ENCODE measurements at regions not wholly inside any gene's neighbourhood (a gene's known extent, or its start where the extent isn't known, plus 50 kb on each side); places are given as distances from the start of the nearest gene placed in this dataset.
"Not testable (repeated sequence)": the region's sequence is repeated elsewhere in the genome, so short reads cannot be mapped to it uniquely, and the experiment has no call there.

DNA sequence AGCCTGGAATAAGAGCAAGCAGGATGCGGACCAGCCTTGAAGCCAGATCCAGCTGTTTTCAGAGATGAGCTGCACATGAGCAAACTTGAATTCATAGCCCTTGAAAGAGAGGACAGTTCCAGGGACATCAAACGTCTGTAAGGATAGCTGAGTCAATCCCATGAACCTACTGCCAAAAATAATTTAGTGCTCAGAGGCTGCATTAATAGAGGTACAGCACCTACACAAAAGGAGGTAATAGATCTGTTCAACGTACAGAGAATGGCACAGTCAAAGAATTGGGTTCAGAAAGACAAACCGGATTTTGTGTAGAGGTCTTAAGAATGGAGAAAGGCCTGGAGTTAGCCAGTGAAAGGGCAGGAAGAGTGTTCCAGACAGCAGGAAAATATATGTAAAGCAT lies 110.8 kb upstream of the ZC3H12A start:
- H3K27me3 ChIP-seq (ENCODE audit: control insufficient read depth in 2 of 2, insufficient read depth in 2 of 2, low read length in 2 of 2), result no peaks in the 10 kb centered on the region
- H3K9me1 ChIP-seq (replicated peaks; ENCODE audit: control insufficient read depth, extremely low read depth, insufficient read depth, low read length), result no peaks in the 10 kb centered on the region
- BruUV-seq (replicated peaks), result no TSS peak
- DNase-seq (ENCODE audit: low read depth, low spot score) (no peak), FAIRE-seq (no peak)
- H3K27ac ChIP-seq (ENCODE audit: insufficient read depth, low read depth, low read length), result no peak overlapping the region
- POLR2A ChIA-PET, result no interaction called here
- H3K4me3 ChIP-seq (replicated peaks in 1 of 3; ENCODE audit: insufficient read depth in 1 of 3, low read depth in 1 of 3, low read length in 3 of 3), result no peak overlapping the region
- TF ChIP-seq, protein P1, sequence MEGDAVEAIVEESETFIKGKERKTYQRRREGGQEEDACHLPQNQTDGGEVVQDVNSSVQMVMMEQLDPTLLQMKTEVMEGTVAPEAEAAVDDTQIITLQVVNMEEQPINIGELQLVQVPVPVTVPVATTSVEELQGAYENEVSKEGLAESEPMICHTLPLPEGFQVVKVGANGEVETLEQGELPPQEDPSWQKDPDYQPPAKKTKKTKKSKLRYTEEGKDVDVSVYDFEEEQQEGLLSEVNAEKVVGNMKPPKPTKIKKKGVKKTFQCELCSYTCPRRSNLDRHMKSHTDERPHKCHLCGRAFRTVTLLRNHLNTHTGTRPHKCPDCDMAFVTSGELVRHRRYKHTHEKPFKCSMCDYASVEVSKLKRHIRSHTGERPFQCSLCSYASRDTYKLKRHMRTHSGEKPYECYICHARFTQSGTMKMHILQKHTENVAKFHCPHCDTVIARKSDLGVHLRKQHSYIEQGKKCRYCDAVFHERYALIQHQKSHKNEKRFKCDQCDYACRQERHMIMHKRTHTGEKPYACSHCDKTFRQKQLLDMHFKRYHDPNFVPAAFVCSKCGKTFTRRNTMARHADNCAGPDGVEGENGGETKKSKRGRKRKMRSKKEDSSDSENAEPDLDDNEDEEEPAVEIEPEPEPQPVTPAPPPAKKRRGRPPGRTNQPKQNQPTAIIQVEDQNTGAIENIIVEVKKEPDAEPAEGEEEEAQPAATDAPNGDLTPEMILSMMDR (IDR thresholded peaks at IDR 0.05; ENCODE audit: extremely low read depth in 1 of 2, insufficient read depth in 1 of 2, low read depth in 1 of 2, low read length in 2 of 2), result no peak
- no peak for TF ChIP-seq POLR2A (IDR thresholded peaks at IDR 0.05; ENCODE audit: low read depth, low read length)
- no peak for TF ChIP-seq MYC (IDR thresholded peaks at IDR 0.05; ENCODE audit: low read depth, low read length)
- no peak for TF ChIP-seq JUN (IDR thresholded peaks at IDR 0.05; ENCODE audit: borderline replicate concordance, insufficient read depth, insufficient read length, low read depth)
- TF ChIP-seq EZH2 (IDR thresholded peaks at IDR 0.05; ENCODE audit: borderline replicate concordance, low read depth, low read length, severe bottlenecking), result no peak
- no peak for TF ChIP-seq FOS (IDR thresholded peaks at IDR 0.05; ENCODE audit: borderline replicate concordance, insufficient read depth, low read length)
- TF ChIP-seq, protein P2, sequence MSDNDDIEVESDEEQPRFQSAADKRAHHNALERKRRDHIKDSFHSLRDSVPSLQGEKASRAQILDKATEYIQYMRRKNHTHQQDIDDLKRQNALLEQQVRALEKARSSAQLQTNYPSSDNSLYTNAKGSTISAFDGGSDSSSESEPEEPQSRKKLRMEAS (IDR thresholded peaks at IDR 0.05; ENCODE audit: insufficient read depth, insufficient read length), result no peak
- no peak for TF ChIP-seq POLR2AphosphoS5 (IDR thresholded peaks at IDR 0.05; ENCODE audit: insufficient read depth, low read depth, low read length)
- no peak for TF ChIP-seq GATA2 (IDR thresholded peaks at IDR 0.05; ENCODE audit: insufficient read depth, insufficient read length, low read depth, low read length)
- no peaks in the 10 kb centered on the region for H3K79me2 ChIP-seq (ENCODE audit: control insufficient read depth, insufficient read depth, low read length)
- H2AFZ ChIP-seq (ENCODE audit: low read depth, low read length), result no peak overlapping the region
- intact Hi-C loops (cut with micrococcal nuclease), result no loop called here
- no peaks in the 10 kb centered on the region for H3K9me3 ChIP-seq (replicated peaks; ENCODE audit: control insufficient read depth, insufficient read depth, low read length)
- CTCF ChIA-PET, result interaction anchor here (0.7 kb wide), 1 partner anchor 18 kb away, joined by 3 read pairs; no protein-coding TSS in a partner anchor
- dilution Hi-C loops (cut with MboI; ENCODE audit: extremely low pct_ligation_motif_present, low sequenced_read_pairs), result no loop called here
- no peaks in the 10 kb centered on the region for H3K36me3 ChIP-seq (ENCODE audit: control insufficient read depth in 2 of 2, extremely low read depth in 1 of 2, insufficient read depth in 2 of 2, low read length in 2 of 2)
- H4K20me1 ChIP-seq (replicated peaks; ENCODE audit: control insufficient read depth, extremely low read depth, insufficient read depth, low read length), result no peaks in the 10 kb centered on the region
- no peak overlapping the region for H3K9ac ChIP-seq (replicated peaks; ENCODE audit: extremely low read depth, insufficient read depth, low read length)
- no peaks in the 10 kb centered on the region for H3K4me1 ChIP-seq (ENCODE audit: control insufficient read depth, extremely low read depth, insufficient read depth, low read length)
- H3K4me2 ChIP-seq (ENCODE audit: insufficient read depth, low read length), result no peak overlapping the region

DNA sequence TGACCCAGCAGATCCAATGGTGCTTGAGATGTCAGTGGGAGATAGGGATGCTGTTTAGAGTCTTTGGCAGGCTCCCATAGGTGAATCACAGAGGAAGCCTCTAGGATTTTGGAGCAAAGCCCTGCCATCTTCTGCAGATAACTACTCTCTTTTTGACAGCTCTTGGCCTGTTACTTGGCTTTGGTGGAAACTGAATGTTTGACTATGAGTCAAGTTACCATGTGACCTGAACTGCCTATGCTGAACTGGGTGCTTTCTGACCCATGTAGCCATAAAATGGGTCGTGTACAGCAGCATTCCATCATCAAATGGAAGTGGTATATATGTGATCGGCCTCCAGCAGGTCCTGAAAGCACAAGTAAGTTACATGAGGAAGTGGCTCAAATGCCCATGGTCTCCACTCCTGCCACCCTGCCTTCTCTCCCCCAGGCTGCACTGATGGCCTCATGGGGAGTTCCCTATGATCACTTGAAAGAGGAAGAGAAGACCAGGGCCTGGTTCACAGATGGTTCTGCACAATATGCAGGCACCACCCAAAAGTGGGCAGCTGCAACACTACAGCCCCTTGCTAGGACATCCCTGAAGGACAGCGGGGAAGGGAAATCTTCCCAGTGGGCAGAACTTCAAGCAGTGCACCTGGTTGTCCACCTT lies 105.6 kb upstream of the ZC3H12A start:
- H3K9me3 ChIP-seq (replicated peaks; ENCODE audit: control insufficient read depth, insufficient read depth, low read length); H3K27me3 ChIP-seq (ENCODE audit: control insufficient read depth in 2 of 2, insufficient read depth in 2 of 2, low read length in 2 of 2); dilution Hi-C loops (cut with MboI; ENCODE audit: extremely low pct_ligation_motif_present, low sequenced_read_pairs); H3K36me3 ChIP-seq (ENCODE audit: control insufficient read depth in 2 of 2, extremely low read depth in 1 of 2, insufficient read depth in 2 of 2, low read length in 2 of 2); FAIRE-seq; H3K79me2 ChIP-seq (ENCODE audit: control insufficient read depth, insufficient read depth, low read length); H3K9ac ChIP-seq (replicated peaks; ENCODE audit: extremely low read depth, insufficient read depth, low read length); BruUV-seq (replicated peaks); DNase-seq (ENCODE audit: low read depth, low spot score); intact Hi-C loops (cut with micrococcal nuclease); H3K9me1 ChIP-seq (replicated peaks; ENCODE audit: control insufficient read depth, extremely low read depth, insufficient read depth, low read length); H3K27ac ChIP-seq (ENCODE audit: insufficient read depth, low read depth, low read length); POLR2A ChIA-PET; CTCF ChIA-PET; H2AFZ ChIP-seq (ENCODE audit: low read depth, low read length); H3K4me2 ChIP-seq (ENCODE audit: insufficient read depth, low read length); H3K4me1 ChIP-seq (ENCODE audit: control insufficient read depth, extremely low read depth, insufficient read depth, low read length); H3K4me3 ChIP-seq (replicated peaks in 1 of 3; ENCODE audit: insufficient read depth in 1 of 3, low read depth in 1 of 3, low read length in 3 of 3); H4K20me1 ChIP-seq (replicated peaks; ENCODE audit: control insufficient read depth, extremely low read depth, insufficient read depth, low read length): not testable (repeated sequence)

All from endothelial cell of umbilical vein (primary cell).